BJ (cell line): ENCODE measurements at regions not wholly inside any gene's neighbourhood (a gene's known extent, or its start where the extent isn't known, plus 50 kb on each side); places are given as distances from the start of the nearest gene placed in this dataset.

Experiments used
- CTCF ChIA-PET: fragments of 350-600 bp; formaldehyde crosslinking; extraction: SDS; loops from one replicate; lab custom pipeline; 2021; ENCODE audit warnings: antibody characterized with exemption, inconsistent platforms; lab: Yijun Ruan, JAX
- POLR2A ChIA-PET: fragments of 300-600 bp; sonication (Branson Sonifier 250); formaldehyde crosslinking; extraction: SDS; loops from one replicate; lab custom pipeline; 2021; ENCODE audit warnings: antibody characterized with exemption; lab: Charles Lee
- DNase-seq: peaks from one replicate; pipeline ENCODE4 v3.0.0-alpha.2; 2011; ENCODE audit warnings: low read depth
- H3K27me3 ChIP-seq: 2 replicates; pipeline ENCODE4 v1.6.0; 2011; ENCODE audit warnings: low read length; ENCODE audit not compliant: control insufficient read depth, insufficient read depth
- H3K36me3 ChIP-seq: 2 replicates; pipeline ENCODE4 v1.5.1; 2011; ENCODE audit warnings: low read length; ENCODE audit not compliant: control insufficient read depth, insufficient read depth
- H3K4me3 ChIP-seq: 2 replicates; pipeline ENCODE4 v1.5.1; 2011; ENCODE audit warnings: low read depth, mild to moderate bottlenecking, control low read depth, low read length
- CTCF ChIP-seq: IDR thresholded peaks from 2 replicates; pipeline ENCODE4 v1.5.1; 2011; ENCODE audit warnings: low read depth, mild to moderate bottlenecking, control low read depth, inconsistent platforms, low read length, moderate library complexity; ENCODE audit not compliant: insufficient read depth

- no peak for DNase-seq
- Histone ChIP-seq H3K27me3 (no peaks in the 10 kb centered on the region), H3K36me3 (no peaks in the 10 kb centered on the region), H3K4me3 (no peak overlapping the region)
- no peak for TF ChIP-seq CTCF
- POLR2A ChIA-PET: no interaction called here
- CTCF ChIA-PET: no interaction called here
Observed at GRCh38 chr9:75642522-75642921, 248.0 kb upstream of the PCSK5 start.

- POLR2A ChIA-PET: no interaction called here
- H3K4me3 ChIP-seq: no peak overlapping the region
- no peak for DNase-seq
- CTCF ChIA-PET: no interaction called here
- no peak for TF ChIP-seq CTCF
- no peaks in the 10 kb centered on the region for H3K27me3 ChIP-seq
- H3K36me3 ChIP-seq: no peaks in the 10 kb centered on the region
Observed at GRCh38 chr9:75644649-75645048, 245.8 kb upstream of the PCSK5 start.

GRCh38 chr9:75648034-75648433, 242.4 kb upstream of the PCSK5 start:
- Histone ChIP-seq H3K4me3 (no peak overlapping the region), H3K36me3 (no peaks in the 10 kb centered on the region), H3K27me3 (no peaks in the 10 kb centered on the region)
- ChIA-PET CTCF (no interaction called here), POLR2A (no interaction called here)
- DNase-seq: no peak
- no peak for TF ChIP-seq CTCF

GRCh38 chr9:75649060-75649459, 241.4 kb upstream of the PCSK5 start:
- Histone ChIP-seq H3K27me3 (no peaks in the 10 kb centered on the region), H3K36me3 (no peaks in the 10 kb centered on the region), H3K4me3 (no peak overlapping the region)
- TF ChIP-seq CTCF: no peak
- CTCF ChIA-PET: no interaction called here
- POLR2A ChIA-PET: no interaction called here
- DNase-seq: no peak

GRCh38 chr9:75651709-75652108, 238.8 kb upstream of the PCSK5 start:
- no peaks in the 10 kb centered on the region for H3K27me3 ChIP-seq
- H3K4me3 ChIP-seq: no peak overlapping the region
- ChIA-PET POLR2A (no interaction called here), CTCF (no interaction called here)
- TF ChIP-seq CTCF: no peak
- H3K36me3 ChIP-seq: no peaks in the 10 kb centered on the region
- no peak for DNase-seq
